ENCODE measurements at regions not wholly inside any gene's neighbourhood (a gene's known extent, or its start where the extent isn't known, plus 50 kb on each side); places are given as distances from the start of the nearest gene placed in this dataset.

DNA sequence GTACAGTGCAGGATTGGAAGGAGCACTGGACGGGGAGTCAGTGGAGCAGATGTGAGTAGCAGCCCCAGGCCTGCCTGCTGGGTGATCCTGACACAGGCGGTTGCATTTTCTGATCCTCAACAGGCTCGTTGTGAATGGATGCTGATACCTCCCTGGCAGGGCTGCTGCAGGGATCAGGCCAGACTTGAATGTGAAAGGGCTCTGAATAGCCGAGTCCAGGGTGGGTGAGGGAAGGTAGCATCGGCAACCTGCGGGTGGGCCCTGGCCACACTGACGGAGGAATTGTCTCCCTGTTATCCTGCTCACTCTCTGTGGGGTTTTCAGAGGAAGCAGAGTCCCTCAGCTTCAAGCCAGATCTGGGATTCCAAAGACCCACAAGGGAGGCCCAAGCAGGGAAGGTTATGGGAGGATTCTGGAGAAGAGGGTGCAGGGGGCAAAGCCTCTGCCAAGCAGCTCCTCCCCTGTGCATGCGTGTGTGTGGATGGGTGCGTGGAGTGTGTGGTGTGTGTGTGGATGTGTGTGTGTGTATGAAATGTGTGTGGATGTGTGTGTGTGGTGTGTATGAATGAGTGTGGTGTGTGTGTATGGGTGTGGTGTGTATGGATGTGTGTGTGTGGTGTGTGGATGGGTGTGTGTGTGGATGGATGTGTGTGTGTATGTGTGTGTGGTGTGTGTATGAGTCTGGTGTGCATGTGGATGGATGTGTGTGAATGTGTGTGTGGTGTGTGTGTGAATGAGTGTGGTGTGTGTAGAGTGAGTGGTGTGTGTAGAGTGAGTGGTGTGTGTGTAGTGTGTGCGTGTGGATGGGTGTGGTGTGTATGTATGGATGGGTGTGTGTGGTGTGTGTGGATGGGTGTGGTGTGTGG lies 100.3 kb downstream of the UBIAD1 start:
- DNase-seq (ENCODE audit: low read depth) = no peak

DNA sequence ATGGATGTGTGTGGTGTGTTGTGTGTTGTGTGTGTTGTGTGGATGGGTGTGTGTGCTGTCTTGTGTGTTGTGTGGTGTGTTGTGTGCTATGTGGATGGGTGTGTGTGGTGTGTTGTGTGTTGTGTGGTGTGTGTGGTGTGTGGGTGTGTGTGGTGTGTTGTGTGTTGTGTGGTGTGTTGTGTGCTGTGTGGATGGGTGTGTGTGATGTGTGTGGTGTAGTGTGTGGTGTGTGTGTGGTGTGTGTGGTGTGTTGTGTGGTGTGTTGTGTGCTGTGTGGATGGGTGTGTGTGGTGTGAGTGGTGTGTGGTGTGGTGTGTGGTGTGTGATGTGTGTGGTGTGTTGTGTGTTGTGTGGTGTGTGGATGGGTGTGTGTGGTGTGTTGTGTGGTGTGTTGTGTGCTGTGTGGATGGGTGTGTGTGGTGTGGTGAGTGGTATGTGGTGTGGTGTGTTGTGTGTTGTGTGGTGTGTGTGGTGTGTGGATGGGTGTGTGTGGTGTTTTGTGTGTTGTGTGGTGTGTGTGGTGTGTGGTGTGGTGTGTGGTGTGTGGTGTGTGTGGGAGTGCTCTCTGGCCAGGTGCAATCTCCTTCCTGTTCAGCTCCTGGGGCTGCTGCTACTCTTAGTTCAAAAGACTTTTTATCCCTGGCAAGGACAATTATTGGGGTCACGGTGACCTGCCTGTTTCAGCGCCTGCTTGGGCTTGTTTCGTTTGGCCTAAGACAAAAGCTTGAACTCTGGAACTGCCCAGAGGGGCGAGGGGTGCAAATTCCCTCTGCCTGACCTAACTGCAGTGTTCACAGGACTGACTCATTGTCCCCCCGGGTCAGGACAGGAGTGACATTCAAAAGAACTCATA lies 101.1 kb downstream of the UBIAD1 start:
- DNase-seq (ENCODE audit: low read depth) = no peak

DNA sequence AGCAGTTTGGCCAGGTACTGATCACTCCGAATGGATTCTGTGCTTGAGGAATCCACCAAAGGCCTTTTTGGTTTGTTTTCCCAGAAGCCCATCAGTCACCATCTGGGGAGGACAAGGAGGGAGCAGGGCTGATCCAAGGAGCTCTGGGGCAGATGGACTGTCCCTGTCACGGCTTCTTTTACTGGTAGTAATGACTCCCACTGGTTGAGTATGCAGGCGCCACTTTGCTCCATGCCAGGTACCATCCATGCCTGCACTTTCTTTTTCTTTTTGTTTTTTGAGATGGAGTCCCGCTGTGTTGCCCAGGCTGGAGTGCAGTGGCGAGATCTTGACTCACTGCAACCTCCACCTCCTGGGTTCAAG lies 101.7 kb downstream of the UBIAD1 start:
- DNase-seq (ENCODE audit: low read depth) = no peak

DNA sequence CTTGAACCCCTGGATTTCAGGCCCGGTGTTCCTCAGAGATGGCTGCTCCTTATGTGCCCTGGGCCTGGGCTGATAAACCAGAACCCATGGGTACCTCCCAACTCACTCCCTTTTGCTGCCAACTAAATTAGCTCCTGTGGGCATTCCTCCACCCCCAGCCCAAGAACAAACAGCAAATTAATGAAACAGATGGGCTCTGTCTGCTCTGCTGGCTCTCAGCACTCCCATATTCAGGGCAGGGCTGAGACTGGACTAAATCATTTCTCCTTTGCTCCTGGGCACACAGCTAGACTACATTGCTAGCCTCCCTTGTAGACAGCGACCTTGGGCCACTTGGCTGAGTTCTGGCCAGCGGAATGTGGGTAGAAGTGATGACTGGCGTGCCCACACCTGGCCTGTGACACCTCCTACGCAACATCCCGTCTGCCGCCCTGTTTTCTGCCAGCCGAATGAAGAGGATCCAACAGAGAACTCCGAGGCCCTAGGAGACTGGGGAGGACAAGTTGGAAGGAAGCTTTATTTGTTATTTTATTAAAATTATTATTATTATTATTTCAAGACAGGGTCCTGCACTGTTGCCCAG lies 101.9 kb upstream of the DISP3 start:
- no peak for DNase-seq (ENCODE audit: low read depth)

DNA sequence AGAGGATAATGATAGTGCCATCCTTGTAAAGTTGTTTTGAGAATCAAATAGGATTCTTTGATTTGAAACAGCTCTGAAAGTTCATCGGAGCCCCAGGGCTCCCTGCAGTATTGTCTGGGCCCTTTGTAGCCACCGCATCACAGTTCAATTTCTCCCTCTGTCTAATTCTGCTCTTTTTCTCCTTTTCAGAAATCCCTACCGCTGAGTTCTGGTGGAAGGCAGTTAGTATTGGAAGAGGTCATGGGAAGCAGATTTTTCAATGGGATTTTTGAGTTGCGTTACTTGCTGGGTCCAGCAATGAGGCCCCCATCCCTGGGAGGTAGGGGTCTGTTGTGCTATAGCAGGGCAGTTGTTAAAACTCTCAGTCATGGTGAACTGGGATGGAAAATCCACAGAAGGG lies 101.0 kb upstream of the DISP3 start:
- no peak for DNase-seq (ENCODE audit: low read depth)

DNA sequence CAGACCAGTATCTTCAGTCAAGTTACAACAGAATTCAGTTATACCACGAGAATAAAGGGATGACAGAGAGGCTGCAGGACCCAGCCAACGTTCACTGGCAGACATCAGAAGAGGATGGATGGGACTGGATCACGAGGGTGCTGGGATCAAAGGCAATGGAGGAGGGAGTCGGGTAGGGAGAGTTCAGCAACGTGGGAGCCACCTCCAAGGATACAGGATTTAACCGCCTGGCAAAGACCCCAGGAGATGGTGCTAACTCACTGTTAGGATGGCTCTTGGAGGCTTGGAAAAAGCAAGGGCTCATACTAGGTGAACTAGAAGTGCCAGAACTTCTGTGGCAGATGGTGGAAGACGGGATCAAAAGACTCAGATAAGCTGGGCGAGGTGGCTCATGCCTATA lies 99.1 kb upstream of the DISP3 start:
- no peak for DNase-seq (ENCODE audit: low read depth)

DNA sequence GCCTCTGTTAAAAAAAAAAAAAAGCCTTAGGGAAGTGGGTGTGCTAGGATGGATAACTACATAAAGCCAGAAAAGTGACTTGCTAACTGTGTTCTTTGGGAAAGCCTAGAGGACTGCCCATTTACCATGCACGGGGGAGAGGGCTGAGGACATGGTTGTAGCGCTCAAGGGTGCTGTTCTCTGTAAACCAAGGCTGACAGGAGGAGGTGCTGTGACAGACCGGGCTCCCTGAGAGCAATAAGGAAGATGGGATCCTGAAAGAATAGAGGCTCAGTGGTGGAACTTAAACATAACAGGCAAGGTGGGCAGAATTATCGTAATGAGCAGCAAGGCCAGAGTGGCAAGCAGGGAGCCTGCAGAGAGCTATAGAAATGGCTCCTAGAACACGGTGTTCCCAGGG lies 98.5 kb upstream of the DISP3 start:
- DNase-seq (ENCODE audit: low read depth) = no peak

DNA sequence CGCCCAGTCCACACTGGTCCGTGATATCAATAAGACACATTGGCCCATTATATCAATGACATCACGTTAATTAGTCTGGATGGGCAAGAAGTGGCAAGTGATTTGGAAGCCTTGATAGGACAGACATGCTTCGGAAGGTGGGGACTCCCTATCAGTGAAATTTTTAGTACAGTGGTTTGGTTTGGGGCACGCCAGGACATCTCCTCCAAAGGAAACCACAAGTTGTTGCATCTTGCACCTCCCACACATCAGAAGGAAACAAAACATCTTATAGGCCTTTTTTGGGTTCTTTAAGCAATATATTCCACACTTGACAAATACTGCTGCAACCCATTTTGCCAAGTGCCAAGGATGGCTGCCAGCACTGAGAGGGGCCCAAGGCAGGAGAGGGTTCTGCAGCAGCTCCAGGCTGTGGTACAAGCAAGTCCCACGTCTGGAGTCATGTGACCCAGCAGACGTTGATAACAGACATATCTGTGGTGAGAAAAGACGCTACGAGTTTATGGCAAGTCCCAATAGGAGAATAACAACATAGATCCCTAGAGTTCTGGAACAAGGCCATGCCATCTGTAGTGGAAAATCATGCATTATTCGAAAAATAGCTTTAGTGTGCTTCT lies 95.3 kb upstream of the DISP3 start:
- no peak for DNase-seq (ENCODE audit: low read depth)

DNA sequence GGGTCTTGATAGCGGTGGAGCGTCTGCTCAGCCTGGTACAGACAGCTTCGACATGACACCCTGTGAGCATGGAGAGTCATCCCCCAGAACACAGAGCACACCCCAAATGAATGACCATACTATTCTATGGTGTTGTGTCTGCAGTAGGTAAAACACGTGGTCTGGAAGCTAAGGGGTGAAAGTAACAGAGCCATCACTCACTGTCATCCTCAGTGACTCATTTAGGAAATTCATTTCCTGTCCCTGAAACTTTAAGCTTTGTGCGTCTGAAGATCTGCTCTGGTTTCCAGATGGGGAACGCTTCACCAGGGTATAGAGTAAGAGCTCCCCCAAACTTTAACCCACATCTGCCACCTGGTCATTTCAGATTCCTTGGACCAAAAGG lies 94.8 kb upstream of the DISP3 start:
- no peak for DNase-seq (ENCODE audit: low read depth)

DNA sequence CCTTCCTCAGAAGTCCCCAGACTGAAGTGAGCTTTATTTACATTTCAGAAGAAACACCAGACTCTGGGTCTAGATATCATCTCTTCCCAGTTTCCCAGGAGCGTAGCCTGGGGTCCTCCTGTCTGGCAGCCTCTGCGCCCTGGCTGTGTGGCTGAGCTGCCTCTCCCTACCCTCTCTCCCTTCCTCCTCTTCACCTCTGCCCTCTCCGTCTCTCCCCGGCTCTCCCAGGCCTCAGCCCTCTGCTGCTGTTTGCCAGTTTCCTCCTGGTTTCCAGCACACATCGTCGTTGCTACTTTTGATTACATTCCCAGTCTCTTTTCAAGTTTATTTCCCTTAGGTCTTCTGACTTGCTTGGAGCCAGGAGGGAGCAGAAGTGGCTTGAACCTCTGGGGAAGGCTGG lies 91.1 kb upstream of the DISP3 start:
- no peak for DNase-seq (ENCODE audit: low read depth)

DNA sequence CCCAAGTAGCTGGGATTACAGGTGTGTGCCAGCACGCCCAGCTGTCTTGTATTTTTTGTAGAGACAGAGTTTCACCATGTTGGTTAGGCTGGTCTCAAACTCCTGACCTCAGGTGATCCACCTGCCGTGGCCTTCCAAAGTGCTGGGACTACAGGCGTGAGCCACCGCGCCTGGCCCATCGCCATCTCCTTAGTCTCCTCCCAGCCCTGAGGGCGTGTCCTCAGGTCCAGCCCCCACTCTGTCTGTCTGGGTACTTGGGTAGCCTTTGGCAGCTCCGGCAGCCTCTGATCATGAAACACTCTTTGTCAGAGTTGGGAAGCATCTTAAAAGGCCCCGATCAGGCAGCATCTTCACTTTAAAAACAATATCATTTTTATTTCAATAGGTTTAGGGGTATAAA lies 90.3 kb upstream of the DISP3 start:
- no peak for DNase-seq (ENCODE audit: low read depth)

DNA sequence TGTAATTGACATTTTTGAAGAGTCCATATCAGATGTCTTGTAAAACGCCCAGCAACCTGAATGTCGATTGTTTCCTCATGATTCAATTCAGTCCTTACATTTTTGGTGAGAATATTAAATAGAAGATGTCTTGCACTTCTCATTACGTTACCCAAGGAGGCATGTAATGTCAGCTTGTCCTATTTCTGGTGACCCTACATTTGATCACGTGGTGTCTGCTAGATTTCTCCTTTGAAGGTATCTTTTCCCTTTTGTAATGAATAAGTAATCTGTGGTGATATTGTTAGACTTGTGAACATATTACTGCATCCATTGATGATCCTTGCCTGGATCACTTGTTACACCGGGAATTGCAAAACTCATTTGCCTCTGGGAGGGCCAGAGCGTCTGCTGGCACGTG lies 87.6 kb upstream of the DISP3 start:
- no peak for DNase-seq (ENCODE audit: low read depth)

DNA sequence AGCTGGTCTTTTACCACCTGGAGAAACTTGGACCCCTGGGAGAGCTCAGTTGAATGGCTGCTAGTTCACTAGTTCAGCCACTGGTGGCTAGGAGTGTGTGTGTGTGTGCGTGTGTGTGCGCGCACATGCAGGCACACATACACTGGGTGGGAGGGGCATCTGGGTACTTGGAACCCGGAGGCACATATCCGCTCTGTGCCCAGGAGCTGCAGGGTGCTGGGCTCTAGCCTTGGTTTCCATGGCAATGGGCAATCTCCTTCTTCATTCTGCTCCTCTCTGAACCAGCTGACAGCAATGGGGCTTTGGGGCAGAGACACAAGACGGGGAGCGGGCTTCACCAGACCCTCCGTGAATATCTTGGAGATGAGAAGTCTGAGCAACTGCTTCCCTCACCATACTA lies 87.1 kb upstream of the DISP3 start:
- DNase-seq (ENCODE audit: low read depth) = no peak

DNA sequence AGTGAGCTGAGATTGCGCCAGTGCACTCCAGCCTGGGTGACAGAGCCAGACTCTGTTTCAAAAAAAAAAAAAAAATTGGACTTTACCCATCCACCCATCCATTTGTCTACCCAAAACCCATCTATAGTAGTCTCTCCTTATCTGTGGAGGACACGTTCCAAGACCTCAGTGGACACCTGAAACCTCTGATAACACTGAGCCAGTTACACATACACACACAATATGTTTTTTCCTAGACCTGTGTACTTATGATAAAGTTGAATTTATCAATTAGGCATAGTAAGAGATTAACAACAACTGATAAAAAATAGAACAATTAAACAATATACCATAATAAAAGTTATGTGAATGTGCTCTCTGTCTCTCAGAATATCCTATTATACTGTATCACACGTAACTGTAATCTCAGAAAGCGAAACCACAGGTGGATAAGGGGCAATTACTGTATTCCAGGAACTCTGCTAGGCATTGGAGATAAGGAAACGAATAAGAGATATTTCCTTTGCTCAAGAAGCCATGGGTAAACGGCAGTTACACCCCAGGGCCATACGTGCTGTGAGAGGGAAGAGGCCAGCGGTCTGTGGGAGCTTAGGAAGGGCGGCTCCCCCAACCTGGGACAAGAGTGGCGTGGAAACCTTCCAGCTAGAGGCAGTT lies 84.2 kb upstream of the DISP3 start:
- no peak for DNase-seq (ENCODE audit: low read depth)

DNA sequence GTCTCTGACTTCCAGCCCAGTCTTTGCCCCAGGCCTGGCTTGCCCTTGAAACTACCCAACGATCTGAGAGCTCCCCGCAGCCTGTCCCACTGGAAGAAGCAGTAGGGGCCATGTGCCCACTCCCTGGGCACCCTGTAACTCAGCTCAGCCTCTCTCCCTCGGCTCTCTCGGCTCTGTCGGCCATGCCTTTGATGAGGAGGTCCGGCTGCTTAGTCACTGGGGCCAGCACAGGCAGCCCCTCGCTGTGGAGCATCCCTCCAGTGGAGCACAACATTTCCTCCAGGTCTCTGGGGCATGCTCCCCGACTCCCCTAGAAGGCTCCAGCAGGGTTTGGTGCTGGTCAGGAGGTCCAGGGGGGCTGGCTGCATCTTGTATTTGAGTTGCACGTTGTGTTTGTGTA lies 83.3 kb upstream of the DISP3 start:
- no peak for DNase-seq (ENCODE audit: low read depth)

DNA sequence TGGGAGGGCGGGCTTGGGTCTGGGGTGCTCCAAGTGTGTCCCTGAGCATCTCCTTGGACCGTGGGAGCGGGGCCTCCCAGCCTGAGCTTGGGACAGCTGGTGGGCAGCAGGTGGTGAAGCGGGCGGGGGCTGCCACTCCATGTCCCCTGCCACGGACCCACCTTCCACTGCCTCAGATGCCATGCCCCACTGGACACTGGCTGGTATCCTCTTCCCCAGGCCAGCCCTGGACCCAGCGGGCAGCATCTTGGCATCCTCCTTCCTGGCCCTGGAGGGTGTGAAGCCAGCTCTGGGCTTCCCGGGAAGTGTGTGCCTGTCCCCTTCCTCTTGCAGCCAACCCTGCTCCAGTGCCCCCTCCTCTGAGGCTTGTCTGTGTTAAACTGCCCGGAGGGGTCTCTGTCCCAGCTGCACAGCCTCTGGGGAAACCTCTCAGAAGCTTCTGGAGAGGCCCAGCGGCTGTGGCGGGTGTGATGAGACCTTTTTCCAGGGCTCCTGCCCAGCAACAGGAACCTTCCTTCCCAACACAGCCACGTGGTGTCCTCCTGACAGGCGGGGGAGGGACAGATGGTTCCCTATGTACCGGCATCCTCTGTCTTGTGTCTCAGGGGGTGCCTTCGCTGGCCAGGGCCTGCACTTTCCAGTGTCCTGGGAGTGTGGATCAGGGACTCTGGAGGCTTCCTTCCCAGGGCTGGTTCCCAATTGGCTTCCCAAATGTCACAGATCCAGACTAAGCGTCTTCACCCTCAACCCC lies 81.6 kb upstream of the DISP3 start:
- no peak for DNase-seq (ENCODE audit: low read depth)

DNA sequence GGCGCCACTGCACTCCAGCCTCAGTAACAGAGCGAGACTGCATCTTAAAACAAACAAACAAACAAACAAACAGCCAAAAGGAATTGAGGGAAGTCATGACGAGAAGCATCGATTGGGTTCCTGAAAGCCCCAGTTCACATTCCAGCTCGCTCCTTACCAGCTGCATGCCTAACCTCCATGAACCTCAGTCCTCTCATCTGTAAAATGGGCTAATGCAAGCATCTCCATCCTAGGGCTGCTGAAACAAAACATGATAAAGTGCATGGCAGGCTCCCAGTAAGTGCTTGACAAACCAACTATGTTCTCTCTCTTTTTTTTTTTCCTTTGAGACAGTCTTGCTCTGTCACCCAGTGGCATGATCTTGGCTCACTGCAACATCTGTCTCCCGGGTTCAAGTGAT lies 79.7 kb upstream of the DISP3 start:
- no peak for DNase-seq (ENCODE audit: low read depth)

DNA sequence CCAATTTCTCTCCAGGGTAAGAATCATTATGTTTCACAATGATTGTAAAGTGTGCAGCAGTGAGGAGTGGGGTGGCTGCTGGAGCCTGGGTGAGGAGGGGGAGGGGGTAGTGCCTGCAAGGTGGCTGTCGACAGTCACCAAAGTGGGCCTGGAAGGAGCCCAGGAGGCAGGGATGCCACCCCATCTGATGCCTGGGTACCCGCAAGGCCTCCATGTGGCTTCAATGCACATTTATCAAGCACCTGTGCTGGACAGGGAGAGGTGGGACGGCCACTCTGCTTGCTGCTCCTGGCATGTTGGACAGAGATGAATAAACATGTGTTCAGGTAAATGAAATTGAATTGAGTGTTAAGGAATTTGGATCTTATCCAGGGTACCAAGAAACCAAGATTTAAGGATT lies 78.8 kb upstream of the DISP3 start:
- DNase-seq (ENCODE audit: low read depth) = no peak

DNA sequence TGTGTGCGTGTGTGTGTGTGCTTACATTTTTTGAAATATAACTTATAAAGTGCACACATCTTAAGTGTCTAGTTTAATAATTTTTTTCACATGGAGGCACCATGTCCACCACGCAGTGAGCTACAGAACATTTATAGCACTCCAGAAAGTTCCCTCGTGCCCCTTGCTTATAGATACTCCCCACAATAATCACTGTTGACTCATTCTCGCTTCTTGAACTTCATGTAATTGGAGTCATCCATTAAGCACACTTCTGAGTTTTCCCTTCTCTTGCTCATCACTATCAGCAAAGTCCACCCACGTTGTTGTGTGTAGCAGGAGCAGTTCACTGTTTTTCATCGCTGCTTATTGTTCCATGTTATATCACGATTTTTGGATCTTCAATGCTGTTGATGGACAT lies 78.4 kb upstream of the DISP3 start:
- DNase-seq (ENCODE audit: low read depth) = no peak

DNA sequence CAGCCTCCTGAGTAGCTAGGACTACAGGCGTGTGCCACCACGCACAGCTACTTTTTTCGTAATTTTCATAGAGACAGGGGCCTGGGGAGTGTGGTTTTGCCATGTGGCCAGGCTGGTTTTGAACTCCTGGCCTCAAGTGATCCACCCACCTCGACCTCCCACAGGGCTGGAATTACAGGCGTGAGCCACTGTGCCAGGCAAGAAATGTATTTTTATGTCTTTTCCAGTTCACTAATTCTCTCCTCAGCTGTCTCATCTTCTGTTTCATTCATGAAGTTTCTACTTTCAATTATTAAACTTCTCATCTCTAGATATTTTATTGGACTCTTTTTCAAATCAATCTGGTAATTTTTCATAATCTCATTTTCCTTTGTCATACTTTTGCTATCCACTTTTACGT lies 72.1 kb upstream of the DISP3 start:
- no peak for DNase-seq (ENCODE audit: low read depth)

Measured in myocyte (in vitro differentiated cells).